ENCODE measurements at regions not wholly inside any gene's neighbourhood (a gene's known extent, or its start where the extent isn't known, plus 50 kb on each side); places are given as distances from the start of the nearest gene placed in this dataset.

- DNase-seq, result no peak
Observed at GRCh38 chr2:71860381-71860926, 287.2 kb downstream of the CYP26B1 start.

DNA sequence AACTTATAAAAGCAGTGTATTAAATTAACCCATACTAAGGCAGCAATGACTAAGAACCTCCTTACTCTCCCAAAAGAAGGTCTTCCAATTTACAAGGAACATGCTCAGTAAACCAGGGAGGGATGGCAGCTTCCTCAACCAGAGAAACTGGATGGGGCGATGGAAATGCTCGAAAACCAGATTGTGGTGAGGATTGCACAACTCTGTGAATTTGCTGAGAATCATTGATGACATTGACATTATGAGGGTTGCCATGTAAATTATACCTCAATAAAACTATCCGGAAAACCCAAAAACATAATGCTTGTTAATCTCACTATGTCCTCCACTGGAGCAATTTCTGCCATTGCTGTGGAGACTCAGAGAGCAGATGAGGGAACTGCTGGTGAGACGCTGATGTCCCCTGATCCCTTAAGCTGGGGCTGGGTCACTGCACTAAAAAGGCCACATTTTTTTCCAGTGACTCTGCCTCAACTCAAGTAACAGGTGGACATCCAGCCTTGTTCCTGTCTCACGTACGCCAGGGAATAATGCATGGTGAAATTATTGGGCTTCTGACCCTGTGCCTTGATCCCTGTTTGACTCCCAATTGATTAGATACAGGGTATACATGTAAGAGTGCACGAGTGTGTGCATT is 288.3 kb downstream of the CYP26B1 start:
- no peak for DNase-seq

- DNase-seq, result no peak
Observed at GRCh38 chr2:71858071-71858470, 289.6 kb downstream of the CYP26B1 start.

- no peak for DNase-seq
Observed at GRCh38 chr2:71857636-71858035, 290.0 kb downstream of the CYP26B1 start.

- DNase-seq, result no peak
Observed at GRCh38 chr2:71856773-71857525, 290.7 kb downstream of the CYP26B1 start.

DNA sequence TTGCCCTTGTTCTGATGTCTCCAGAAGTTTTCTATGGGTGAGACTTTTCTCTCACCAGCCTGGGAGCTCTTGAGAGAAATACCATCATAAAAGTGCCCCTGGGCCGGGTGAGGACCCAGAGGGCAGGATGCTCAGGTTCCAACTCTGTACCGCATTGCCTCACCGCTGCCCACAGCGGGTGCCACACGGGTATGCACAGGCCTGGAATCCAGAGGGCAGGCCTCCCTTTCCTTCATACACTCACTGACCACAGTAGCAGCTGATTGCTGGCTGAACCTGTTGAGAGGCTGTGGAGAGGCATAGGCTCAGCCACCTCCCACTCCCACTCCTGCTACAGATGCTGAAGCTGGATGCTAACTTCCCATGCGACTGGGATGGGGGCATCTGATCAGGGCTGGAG is 293.8 kb downstream of the CYP26B1 start:
- DNase-seq, result no peak

- no peak for DNase-seq
Observed at GRCh38 chr2:71852141-71852711, 295.4 kb downstream of the CYP26B1 start.

DNA sequence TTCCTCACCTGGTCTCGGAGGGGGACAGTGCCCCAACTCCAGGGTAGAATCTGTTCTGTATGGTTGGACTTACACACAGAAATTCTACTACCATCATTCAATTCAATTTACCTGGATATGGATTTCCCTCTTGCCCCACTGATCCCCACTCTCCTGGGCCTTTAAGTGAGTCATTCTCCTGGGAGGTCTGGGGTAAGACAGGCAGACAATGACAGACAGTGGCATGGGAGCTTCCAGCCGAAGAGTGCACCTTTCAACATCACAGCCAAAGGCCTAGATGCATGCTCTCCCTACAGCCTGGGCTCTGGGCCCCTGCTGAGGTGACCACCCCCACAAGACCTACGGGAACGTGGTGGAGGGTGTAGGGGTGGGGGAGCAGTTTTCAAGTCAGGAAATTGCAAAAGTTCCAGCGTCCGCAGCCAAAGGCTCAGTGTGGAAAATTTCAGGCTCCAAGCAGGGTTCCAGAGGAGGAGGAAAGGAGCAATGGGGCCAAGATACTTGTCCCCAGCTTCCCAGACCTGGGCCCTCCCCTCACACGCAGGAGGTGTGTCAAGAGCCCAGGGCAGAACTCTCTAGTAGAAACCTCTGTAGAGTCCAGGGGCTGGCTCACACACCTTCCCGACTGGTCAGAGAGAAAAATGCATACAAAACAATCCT is 296.4 kb downstream of the CYP26B1 start:
- no peak for DNase-seq

DNA sequence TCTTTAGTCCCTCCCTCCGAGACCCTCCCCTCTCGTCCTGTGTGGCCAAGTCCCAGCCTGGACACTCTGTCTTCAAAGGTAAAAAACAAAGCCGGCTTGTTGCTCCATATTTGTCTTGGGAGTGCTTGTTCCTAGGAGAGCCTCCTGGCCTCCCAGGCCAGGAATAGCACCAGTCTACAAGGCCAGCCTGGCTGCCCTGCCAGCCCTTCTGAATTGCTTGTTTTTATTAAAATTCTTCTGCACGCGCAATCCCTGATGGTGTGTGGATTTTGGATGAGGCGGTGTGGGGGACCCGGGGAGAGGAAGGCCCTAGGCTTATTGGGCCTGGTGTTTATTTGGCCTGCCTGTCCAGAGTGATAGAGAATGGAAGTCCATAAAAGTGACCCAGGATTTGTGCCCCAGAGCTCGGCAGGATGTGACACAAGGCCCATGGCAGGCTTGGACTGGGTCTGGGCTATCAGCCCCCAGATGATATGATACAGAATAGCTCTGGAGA is 297.3 kb downstream of the CYP26B1 start:
- DNase-seq, result no peak

- no peak for DNase-seq
Observed at GRCh38 chr2:71849607-71850305, 297.9 kb downstream of the CYP26B1 start.

DNA sequence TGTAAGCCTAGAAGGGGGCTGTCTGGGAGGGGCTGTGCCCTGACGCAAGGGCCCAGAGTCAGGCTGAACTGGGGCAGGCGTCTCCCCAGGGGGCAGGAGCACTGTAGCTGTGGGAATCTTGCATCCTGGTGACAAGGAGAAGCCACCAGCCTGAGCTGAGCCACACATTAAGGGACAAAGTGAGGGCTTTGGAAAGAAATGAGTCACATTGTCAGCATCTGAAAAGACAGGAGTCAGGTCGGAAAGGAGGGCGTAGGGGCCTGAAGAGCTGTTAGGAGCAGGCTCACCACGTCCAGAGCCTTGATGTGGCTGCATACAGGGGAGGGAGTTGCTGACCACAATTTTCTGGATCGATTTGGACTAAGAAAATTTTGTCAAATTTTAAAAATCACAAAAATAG is 298.6 kb downstream of the CYP26B1 start:
- no peak for DNase-seq

GRCh38 chr2:71846669-71847291 is 300.9 kb downstream of the CYP26B1 start:
- no peak for DNase-seq

GRCh38 chr2:71846072-71846471 is 301.6 kb downstream of the CYP26B1 start:
- DNase-seq, result no peak

GRCh38 chr2:71844967-71845366 is 302.7 kb downstream of the CYP26B1 start:
- no peak for DNase-seq

DNA sequence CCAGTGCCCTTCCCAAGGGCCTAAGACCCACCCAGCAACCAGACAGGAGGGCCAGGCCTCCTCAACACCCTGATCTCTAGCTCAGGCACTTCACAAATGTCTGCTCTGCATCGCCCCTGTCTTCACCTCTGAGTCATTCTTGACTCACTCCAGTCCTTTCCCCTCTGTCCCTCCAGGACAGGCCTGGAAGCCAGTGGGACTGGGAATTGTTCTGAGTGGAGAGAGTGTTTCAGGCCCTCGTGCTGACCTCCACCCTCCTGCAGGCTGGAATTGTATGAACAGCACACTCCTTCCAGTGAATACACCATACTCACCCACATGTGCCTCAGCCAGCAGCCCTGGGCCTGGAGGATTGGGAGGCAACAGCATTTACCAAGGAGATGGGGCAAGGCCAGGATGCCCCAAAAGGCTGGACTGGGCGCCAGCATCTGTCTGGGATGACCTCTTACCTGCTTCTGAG is 304.2 kb downstream of the CYP26B1 start:
- DNase-seq, result no peak

DNA sequence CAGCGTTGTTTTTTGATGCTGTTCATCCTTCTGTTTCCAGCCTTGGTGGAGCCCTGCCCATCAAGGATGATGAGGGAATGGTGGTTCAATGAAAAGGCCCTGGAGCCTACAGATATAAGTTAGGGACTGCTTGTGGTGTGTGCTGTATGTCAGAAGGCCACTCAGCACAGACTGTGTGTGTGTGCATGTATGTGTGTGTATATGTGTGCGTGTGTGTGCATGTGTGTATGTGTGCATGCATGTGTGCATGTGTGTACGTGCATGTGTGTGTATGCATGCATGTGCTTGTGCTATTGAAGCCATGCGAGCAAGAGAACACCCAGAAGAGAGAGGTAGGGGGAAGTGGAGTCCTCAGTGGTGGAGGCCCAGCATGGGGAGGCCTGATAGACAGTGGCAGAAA is 304.9 kb downstream of the CYP26B1 start:
- DNase-seq, result no peak

DNA sequence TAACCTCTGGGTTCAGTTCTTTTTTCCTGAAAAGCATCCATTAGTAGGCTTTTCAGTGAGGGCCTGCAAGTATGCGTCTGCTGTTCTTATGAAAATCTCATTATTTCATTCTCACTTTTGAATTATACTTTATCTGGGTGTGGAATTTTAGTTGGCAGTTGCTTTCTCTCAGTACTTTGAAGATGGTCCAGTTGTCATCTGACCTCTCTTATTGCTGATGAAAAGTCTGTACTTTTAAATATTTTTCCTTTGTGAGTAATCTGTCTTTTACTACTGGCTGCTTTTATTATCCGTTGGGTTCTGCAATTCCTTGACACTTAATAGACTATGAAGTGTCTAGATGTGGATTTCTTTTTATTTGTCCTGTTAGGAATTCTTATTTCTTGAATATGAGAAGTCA is 307.8 kb downstream of the CYP26B1 start:
- no peak for DNase-seq

DNA sequence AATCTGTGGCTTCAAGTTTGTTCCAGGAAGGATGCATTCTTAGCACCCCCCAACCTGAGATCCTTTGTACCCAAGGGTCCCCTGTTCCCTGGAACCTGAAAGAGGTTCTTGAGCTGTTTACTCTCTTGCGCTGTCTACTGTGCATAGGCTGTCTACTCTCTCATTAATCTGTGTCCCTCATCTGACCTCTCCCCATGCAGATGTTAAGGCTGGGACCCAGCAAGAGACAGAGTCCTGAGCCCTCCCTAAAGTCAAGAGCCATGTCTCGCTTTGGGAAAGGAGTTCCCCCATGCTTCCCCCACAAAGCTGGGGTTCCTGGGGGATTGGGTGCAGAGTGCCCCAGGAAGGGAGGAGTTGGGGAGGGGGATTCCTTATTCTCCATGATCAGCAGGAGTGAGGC is 312.9 kb downstream of the CYP26B1 start:
- no peak for DNase-seq

GRCh38 chr2:71833855-71834560 is 313.7 kb downstream of the CYP26B1 start:
- DNase-seq, result no peak

GRCh38 chr2:71833272-71833671 is 314.4 kb downstream of the CYP26B1 start:
- no peak for DNase-seq

GRCh38 chr2:71832844-71833243 is 314.8 kb downstream of the CYP26B1 start:
- DNase-seq, result no peak

Data from NCI-H446 treated with DMSO at 0.1 percent for 48 hours (cell line).